Panc1 (cell line): ENCODE measurements at regions not wholly inside any gene's neighbourhood (a gene's known extent, or its start where the extent isn't known, plus 50 kb on each side); places are given as distances from the start of the nearest gene placed in this dataset.

ENCODE experiments used
- POLR2AphosphoS5 ChIP-seq: IDR thresholded peaks from 2 replicates; pipeline ENCODE4 v1.6.1; 2012; ENCODE audit warnings: mild to moderate bottlenecking, low read depth, low read length, moderate library complexity
- TF ChIP-seq, protein P1 (sequence below): fragments of 450-650 bp; IDR thresholded peaks from 2 replicates; pipeline ENCODE4 v1.5.1; 2017; ENCODE audit warnings: mild to moderate bottlenecking

DNA sequence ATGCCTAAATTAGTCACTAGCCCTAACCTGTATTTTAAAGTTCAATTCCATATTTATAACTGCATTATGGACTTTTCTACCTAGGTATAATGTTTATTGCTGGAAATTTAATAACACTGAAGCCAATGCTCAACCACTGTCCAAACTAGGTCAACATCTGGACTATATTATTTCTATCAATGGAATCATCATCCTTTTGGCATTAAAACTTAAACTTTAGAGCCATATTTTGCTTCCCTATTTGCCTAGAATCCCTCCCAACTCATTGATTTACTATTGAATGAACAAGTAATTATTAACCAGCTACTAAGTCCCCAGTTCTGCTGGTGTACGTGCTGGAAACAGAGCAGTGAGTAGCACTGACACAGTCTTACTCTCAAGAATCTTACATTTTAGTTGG is 291.7 kb upstream of the SPTLC3 start:
- TF ChIP-seq, protein P1, sequence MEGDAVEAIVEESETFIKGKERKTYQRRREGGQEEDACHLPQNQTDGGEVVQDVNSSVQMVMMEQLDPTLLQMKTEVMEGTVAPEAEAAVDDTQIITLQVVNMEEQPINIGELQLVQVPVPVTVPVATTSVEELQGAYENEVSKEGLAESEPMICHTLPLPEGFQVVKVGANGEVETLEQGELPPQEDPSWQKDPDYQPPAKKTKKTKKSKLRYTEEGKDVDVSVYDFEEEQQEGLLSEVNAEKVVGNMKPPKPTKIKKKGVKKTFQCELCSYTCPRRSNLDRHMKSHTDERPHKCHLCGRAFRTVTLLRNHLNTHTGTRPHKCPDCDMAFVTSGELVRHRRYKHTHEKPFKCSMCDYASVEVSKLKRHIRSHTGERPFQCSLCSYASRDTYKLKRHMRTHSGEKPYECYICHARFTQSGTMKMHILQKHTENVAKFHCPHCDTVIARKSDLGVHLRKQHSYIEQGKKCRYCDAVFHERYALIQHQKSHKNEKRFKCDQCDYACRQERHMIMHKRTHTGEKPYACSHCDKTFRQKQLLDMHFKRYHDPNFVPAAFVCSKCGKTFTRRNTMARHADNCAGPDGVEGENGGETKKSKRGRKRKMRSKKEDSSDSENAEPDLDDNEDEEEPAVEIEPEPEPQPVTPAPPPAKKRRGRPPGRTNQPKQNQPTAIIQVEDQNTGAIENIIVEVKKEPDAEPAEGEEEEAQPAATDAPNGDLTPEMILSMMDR, result no peak
- no peak for TF ChIP-seq POLR2AphosphoS5
